ENCODE measurements at regions not wholly inside any gene's neighbourhood (a gene's known extent, or its start where the extent isn't known, plus 50 kb on each side); places are given as distances from the start of the nearest gene placed in this dataset.

GRCh38 chr15:31605467-31605931 is 278.9 kb downstream of the KLF13 start:
- Histone ChIP-seq H3K4me3 (ENCODE audit: control extremely low read depth in 1 of 5, extremely low read depth in 1 of 5, insufficient read depth in 1 of 5, low read depth in 2 of 5, low read length in 4 of 5) (no peak overlapping the region), H3K79me2 (ENCODE audit: control insufficient read depth, insufficient read depth, low read length) (no peaks in the 10 kb centered on the region), H3K9me3 (ENCODE audit: control extremely low read depth in 1 of 3, control insufficient read depth in 2 of 3, insufficient read depth in 1 of 3, low read length in 2 of 3) (no peaks in the 10 kb centered on the region), H4K20me1 (ENCODE audit: control insufficient read depth, insufficient read depth, low read length, poor library complexity, severe bottlenecking) (no peaks in the 10 kb centered on the region), H3K27ac (ENCODE audit: low read length in 2 of 2) (no peak overlapping the region), H2AFZ (ENCODE audit: insufficient read depth, low read depth, low read length, poor library complexity, severe bottlenecking) (no peak overlapping the region), H3K36me3 (replicated peaks in 1 of 2; ENCODE audit: control extremely low read depth in 1 of 2, control insufficient read depth in 1 of 2, extremely low read depth in 1 of 2, insufficient read depth in 2 of 2, low read length in 1 of 2) (no peaks in the 10 kb centered on the region), H3K27me3 (replicated peaks in 1 of 4; ENCODE audit: control extremely low read depth in 1 of 4, control insufficient read depth in 3 of 4, insufficient read depth in 4 of 4, low read length in 3 of 4) (peaks cover 0 to 5% (median 0%) of the 10 kb centered on the region in 4 experiments), H3K4me1 (ENCODE audit: control insufficient read depth in 2 of 2, insufficient read depth in 2 of 2, low read length in 2 of 2) (no peaks in the 10 kb centered on the region), H3K9ac (ENCODE audit: low read length) (no peak overlapping the region), H3K4me2 (replicated peaks; ENCODE audit: low read depth, low read length, poor library complexity, severe bottlenecking) (no peak overlapping the region)
- ATAC-seq (ENCODE audit: low read depth) (no peak), DNase-seq (no peak)
- TF ChIP-seq EZH2 (IDR thresholded peaks at IDR 0.05; ENCODE audit: borderline replicate concordance, insufficient read depth, low read depth, low read length, poor library complexity, severe bottlenecking): no peak
- TF ChIP-seq, protein P1, sequence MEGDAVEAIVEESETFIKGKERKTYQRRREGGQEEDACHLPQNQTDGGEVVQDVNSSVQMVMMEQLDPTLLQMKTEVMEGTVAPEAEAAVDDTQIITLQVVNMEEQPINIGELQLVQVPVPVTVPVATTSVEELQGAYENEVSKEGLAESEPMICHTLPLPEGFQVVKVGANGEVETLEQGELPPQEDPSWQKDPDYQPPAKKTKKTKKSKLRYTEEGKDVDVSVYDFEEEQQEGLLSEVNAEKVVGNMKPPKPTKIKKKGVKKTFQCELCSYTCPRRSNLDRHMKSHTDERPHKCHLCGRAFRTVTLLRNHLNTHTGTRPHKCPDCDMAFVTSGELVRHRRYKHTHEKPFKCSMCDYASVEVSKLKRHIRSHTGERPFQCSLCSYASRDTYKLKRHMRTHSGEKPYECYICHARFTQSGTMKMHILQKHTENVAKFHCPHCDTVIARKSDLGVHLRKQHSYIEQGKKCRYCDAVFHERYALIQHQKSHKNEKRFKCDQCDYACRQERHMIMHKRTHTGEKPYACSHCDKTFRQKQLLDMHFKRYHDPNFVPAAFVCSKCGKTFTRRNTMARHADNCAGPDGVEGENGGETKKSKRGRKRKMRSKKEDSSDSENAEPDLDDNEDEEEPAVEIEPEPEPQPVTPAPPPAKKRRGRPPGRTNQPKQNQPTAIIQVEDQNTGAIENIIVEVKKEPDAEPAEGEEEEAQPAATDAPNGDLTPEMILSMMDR (IDR thresholded peaks at IDR 0.05): no peak
- ChIA-PET POLR2A (no interaction called here), CTCF (no interaction called here)
- Mint-ChIP-seq H3K4me3 (no peak overlapping the region), H3K4me1 (no peaks in the 10 kb centered on the region), H3K9me3 (ENCODE audit: insufficient read depth) (peaks cover 3% of the 10 kb centered on the region), H3K27ac (no peak overlapping the region), H3K27me3 (peaks cover 22% of the 10 kb centered on the region)
- 88% methylated on average over 9 of the region's 9 CpGs for WGBS (ENCODE audit: insufficient coverage)
- intact Hi-C loops (cut with micrococcal nuclease): no loop called here

- intact Hi-C loops (cut with micrococcal nuclease): no loop called here
- no peaks in the 10 kb centered on the region for H3K79me2 ChIP-seq (ENCODE audit: control insufficient read depth, insufficient read depth, low read length)
- Mint-ChIP-seq H3K4me1 (no peaks in the 10 kb centered on the region), H3K27ac (no peak overlapping the region), H3K27me3 (peaks cover 18% of the 10 kb centered on the region), H3K9me3 (ENCODE audit: insufficient read depth) (peaks cover 3% of the 10 kb centered on the region), H3K4me3 (no peak overlapping the region)
- ChIA-PET CTCF (no interaction called here), POLR2A (no interaction called here)
- WGBS (ENCODE audit: insufficient coverage): 100% methylated on average over 2 of the region's 5 CpGs
- H3K9me3 ChIP-seq (ENCODE audit: control extremely low read depth in 1 of 3, control insufficient read depth in 2 of 3, insufficient read depth in 1 of 3, low read length in 2 of 3): no peaks in the 10 kb centered on the region
- no peak overlapping the region for H3K27ac ChIP-seq (ENCODE audit: low read length in 2 of 2)
- TF ChIP-seq, protein P1 (IDR thresholded peaks at IDR 0.05): no peak
- TF ChIP-seq EZH2 (IDR thresholded peaks at IDR 0.05; ENCODE audit: borderline replicate concordance, insufficient read depth, low read depth, low read length, poor library complexity, severe bottlenecking): no peak
- H2AFZ ChIP-seq (ENCODE audit: insufficient read depth, low read depth, low read length, poor library complexity, severe bottlenecking): no peak overlapping the region
- no peak overlapping the region for H3K4me3 ChIP-seq (ENCODE audit: control extremely low read depth in 1 of 5, extremely low read depth in 1 of 5, insufficient read depth in 1 of 5, low read depth in 2 of 5, low read length in 4 of 5)
- ATAC-seq (ENCODE audit: low read depth): no peak
- no peak overlapping the region for H3K4me2 ChIP-seq (replicated peaks; ENCODE audit: low read depth, low read length, poor library complexity, severe bottlenecking)
- no peaks in the 10 kb centered on the region for H4K20me1 ChIP-seq (ENCODE audit: control insufficient read depth, insufficient read depth, low read length, poor library complexity, severe bottlenecking)
- no peaks in the 10 kb centered on the region for H3K36me3 ChIP-seq (replicated peaks in 1 of 2; ENCODE audit: control extremely low read depth in 1 of 2, control insufficient read depth in 1 of 2, extremely low read depth in 1 of 2, insufficient read depth in 2 of 2, low read length in 1 of 2)
- peaks cover 0 to 5% (median 0%) of the 10 kb centered on the region in 4 experiments for H3K27me3 ChIP-seq (replicated peaks in 1 of 4; ENCODE audit: control extremely low read depth in 1 of 4, control insufficient read depth in 3 of 4, insufficient read depth in 4 of 4, low read length in 3 of 4)
- H3K9ac ChIP-seq (ENCODE audit: low read length): no peak overlapping the region
- no peaks in the 10 kb centered on the region for H3K4me1 ChIP-seq (ENCODE audit: control insufficient read depth in 2 of 2, insufficient read depth in 2 of 2, low read length in 2 of 2)
- DNase-seq: no peak
Observed at GRCh38 chr15:31606194-31606669, 279.6 kb downstream of the KLF13 start.

Measured in B cell (primary cell).